Right lobe of liver (tissue), 4 donors: ENCODE measurements at regions not wholly inside any gene's neighbourhood (a gene's known extent, or its start where the extent isn't known, plus 50 kb on each side); places are given as distances from the start of the nearest gene placed in this dataset.

ENCODE experiments used
- CTCF ChIP-seq, 4 donors: fragments of 200-600 bp in 3 of 4; fragments of 450-650 bp in 1 of 4; IDR thresholded peaks; one replicate each; pipeline versions ENCODE4 v1.5.1 to v1.8.0; 2016 to 2022; ENCODE audit warnings: antibody characterized with exemption in 4 of 4, mild to moderate bottlenecking in 2 of 4
- POLR2A ChIP-seq: fragments of 450-650 bp; IDR thresholded peaks from one replicate; pipeline ENCODE4 v1.6.1; 2017; ENCODE audit warnings: antibody characterized with exemption, mild to moderate bottlenecking
- donor health status: DM: no; HTN: no; CAD: no.
- donor health status: DM: no; HTN: no; CAD: no.
- donor health status: DM: no; HTN: yes; CAD: no.

GRCh38 chr3:189466004-189466403, 165.2 kb upstream of the TP63 start:
- TF ChIP-seq CTCF (IDR thresholded peaks at IDR 0.05) (no peak), POLR2A (no peak)
